Right lobe of liver (tissue), 4 donors: ENCODE measurements at regions not wholly inside any gene's neighbourhood (a gene's known extent, or its start where the extent isn't known, plus 50 kb on each side); places are given as distances from the start of the nearest gene placed in this dataset.

Experiments
- CTCF ChIP-seq, 4 donors: fragments of 200-600 bp in 3 of 4; fragments of 450-650 bp in 1 of 4; IDR thresholded peaks; one replicate each; pipeline versions ENCODE4 v1.5.1 to v1.8.0; 2016 to 2022; ENCODE audit warnings: antibody characterized with exemption in 4 of 4, mild to moderate bottlenecking in 2 of 4
- POLR2A ChIP-seq: fragments of 450-650 bp; IDR thresholded peaks from one replicate; pipeline ENCODE4 v1.6.1; 2017; ENCODE audit warnings: antibody characterized with exemption, mild to moderate bottlenecking
- donor health status: DM: no; HTN: no; CAD: no.
- donor health status: DM: no; HTN: no; CAD: no.
- donor health status: DM: no; HTN: yes; CAD: no.

DNA sequence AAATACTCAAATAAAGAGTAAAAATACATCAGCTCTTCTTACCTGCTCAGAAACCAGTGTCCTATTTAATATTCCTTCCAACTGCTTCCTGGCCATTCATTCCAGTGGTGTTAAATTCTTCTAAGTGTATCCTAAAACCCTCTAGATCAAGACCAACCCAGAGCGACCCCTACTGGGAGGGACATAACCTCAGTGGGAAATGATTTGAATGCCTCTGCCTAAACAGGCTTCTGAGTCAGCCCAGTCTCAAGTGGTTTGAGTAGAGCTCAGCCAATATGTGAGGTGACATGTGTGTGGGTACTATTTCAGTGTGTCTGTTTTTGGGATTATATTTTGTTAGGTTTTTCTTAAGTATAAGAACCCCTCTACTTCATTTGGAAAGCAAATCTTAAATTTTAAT, 133.6 kb upstream of the ARHGEF9 start:
- no peak for TF ChIP-seq CTCF (IDR thresholded peaks at IDR 0.05)
- TF ChIP-seq POLR2A, result no peak
